GM19438 (cell line): ENCODE measurements at regions not wholly inside any gene's neighbourhood (a gene's known extent, or its start where the extent isn't known, plus 50 kb on each side); places are given as distances from the start of the nearest gene placed in this dataset.

Source experiments
- ATAC-seq: cut with Tn5 transposase; IDR thresholded peaks from one replicate; pipeline ENCODE4 v1.9.1; 2021; ENCODE audit warnings: low read depth; ENCODE audit not compliant: unreplicated experiment

- ATAC-seq = no peak
These were observed 712.8 kb upstream of the CHRM3 start for GRCh38 chr1:238673561-238673960.

GRCh38 chr1:238672806-238673205 is 713.6 kb upstream of the CHRM3 start:
- ATAC-seq = no peak

- ATAC-seq = no peak
These were observed 714.1 kb upstream of the CHRM3 start for GRCh38 chr1:238672262-238672661.

GRCh38 chr1:238664139-238664538 is 722.2 kb upstream of the CHRM3 start:
- ATAC-seq = no peak

GRCh38 chr1:238660849-238661248 is 725.5 kb upstream of the CHRM3 start:
- no peak for ATAC-seq

GRCh38 chr1:238658763-238659162 is 727.6 kb upstream of the CHRM3 start:
- no peak for ATAC-seq

GRCh38 chr1:238653693-238654321 is 732.6 kb upstream of the CHRM3 start:
- ATAC-seq = no peak

- ATAC-seq = no peak
These were observed 733.9 kb upstream of the CHRM3 start for GRCh38 chr1:238652346-238652968.

GRCh38 chr1:238649200-238649599 is 737.2 kb upstream of the CHRM3 start:
- ATAC-seq = no peak

- no peak for ATAC-seq
These were observed 737.6 kb upstream of the CHRM3 start for GRCh38 chr1:238648751-238649150.

- no peak for ATAC-seq
These were observed 738.1 kb upstream of the CHRM3 start for GRCh38 chr1:238648296-238648695.

GRCh38 chr1:238647877-238648276 is 738.5 kb upstream of the CHRM3 start:
- no peak for ATAC-seq

GRCh38 chr1:238642231-238642630 is 744.1 kb upstream of the CHRM3 start:
- no peak for ATAC-seq

GRCh38 chr1:238639861-238640260 is 746.5 kb upstream of the CHRM3 start:
- no peak for ATAC-seq

- ATAC-seq = no peak
These were observed 737.4 kb upstream of the ZP4 start for GRCh38 chr1:238628110-238628509.

- ATAC-seq = no peak
These were observed 734.1 kb upstream of the ZP4 start for GRCh38 chr1:238624776-238625175.

- no peak for ATAC-seq
These were observed 730.7 kb upstream of the ZP4 start for GRCh38 chr1:238621405-238621804.

- ATAC-seq = no peak
These were observed 728.9 kb upstream of the ZP4 start for GRCh38 chr1:238619652-238620051.

GRCh38 chr1:238611406-238611805 is 720.7 kb upstream of the ZP4 start:
- no peak for ATAC-seq

GRCh38 chr1:238608144-238608543 is 717.4 kb upstream of the ZP4 start:
- no peak for ATAC-seq

- ATAC-seq = no peak
These were observed 716.2 kb upstream of the ZP4 start for GRCh38 chr1:238606896-238607295.

- no peak for ATAC-seq
These were observed 715.7 kb upstream of the ZP4 start for GRCh38 chr1:238606457-238606856.

- ATAC-seq = no peak
These were observed 713.6 kb upstream of the ZP4 start for GRCh38 chr1:238604357-238604756.
